HCT116 (cell line): ENCODE measurements at regions not wholly inside any gene's neighbourhood (a gene's known extent, or its start where the extent isn't known, plus 50 kb on each side); places are given as distances from the start of the nearest gene placed in this dataset.

Experiments used
- ATAC-seq: fragments of 200-7000 bp; cut with Tn5 transposase; 2 replicates; pipeline ENCODE4 v1.9.1; 2020; ENCODE audit warnings: mild to moderate bottlenecking, moderate library complexity
- BruUV-seq: library from RNA; stranded (reverse); fragments of 400-500 nt; replicated peaks from 2 replicates; lab custom pipeline; 2021; lab: Mats Ljungman, UMichigan
- CTCF ChIA-PET: fragments of 300-600 bp; sonication (Branson Sonifier 250); formaldehyde crosslinking; loops from one replicate; lab custom pipeline; 2021; ENCODE audit warnings: antibody characterized with exemption; lab: Charles Lee
- POLR2A ChIA-PET: fragments of 300-600, 350-600 bp; sonication (Branson Sonifier 250); formaldehyde crosslinking; loops from one replicate; lab custom pipeline; 2021; ENCODE audit warnings: antibody characterized with exemption; lab: Charles Lee
- RAD21 ChIA-PET, 2 experiments: fragments of 300-600 bp; sonication (Branson Sonifier 250); formaldehyde crosslinking; loops; one replicate each; lab custom pipeline; 2023; ENCODE audit warnings: low total read pairs in 2 of 2; ENCODE audit not compliant: uncharacterized antibody in 2 of 2, unreplicated experiment in 2 of 2, low non-redundant PET in 1 of 2; lab: Charles Lee
- DNase-seq: peaks from one replicate; pipeline ENCODE4 v3.0.0-alpha.2; 2010; ENCODE audit warnings: low read depth, low spot score
- H2AFZ ChIP-seq: fragments of 200-600 bp; shearing (Covaris generic), sonication (generic); 2 replicates; pipeline ENCODE4 v1.6.1; 2017; ENCODE audit warnings: low read depth, mixed run types, mixed read lengths, antibody characterized with exemption, low read length; ENCODE audit not compliant: poor library complexity, severe bottlenecking
- H3K27ac ChIP-seq: 2 replicates; pipeline ENCODE4 v1.5.1; 2012; ENCODE audit warnings: low read depth, low read length
- H3K27me3 ChIP-seq: fragments of 200-600 bp; sonication (generic); 2 replicates; pipeline ENCODE4 v1.6.1; 2016; ENCODE audit warnings: mixed run types, low read length, mixed read lengths; ENCODE audit not compliant: insufficient read depth
- H3K36me3 ChIP-seq, 2 experiments: fragments of 200-500 bp in 1 of 2; fragments of 200-600 bp in 1 of 2; sonication (Bioruptor generic) in 1 of 2; sonication (generic) in 1 of 2; 2 replicates each; pipeline versions ENCODE4 v1.5.1 to v1.6.1; 2014 to 2016; ENCODE audit warnings: low read length in 2 of 2, inconsistent platforms in 1 of 2, mixed read lengths in 1 of 2, mixed run types in 1 of 2; ENCODE audit not compliant: insufficient read depth in 2 of 2, control insufficient read depth in 1 of 2
- H3K4me1 ChIP-seq, 2 experiments: fragments of 200-600 bp in 1 of 2; sonication (generic) in 1 of 2; 2 replicates each; pipeline versions ENCODE4 v1.5.1 to v1.6.1; 2012 to 2017; ENCODE audit warnings: low read length in 2 of 2, inconsistent platforms in 1 of 2, mild to moderate bottlenecking in 1 of 2, mixed read lengths in 1 of 2, mixed run types in 1 of 2, moderate library complexity in 1 of 2; ENCODE audit not compliant: insufficient read depth in 2 of 2, control insufficient read depth in 1 of 2
- H3K4me2 ChIP-seq: fragments of 200-600 bp; sonication (generic); 2 replicates; pipeline ENCODE4 v1.6.1; 2017; ENCODE audit warnings: mixed run types, low read length, mixed read lengths
- H3K4me3 ChIP-seq, 2 experiments: fragments of 200-600 bp in 1 of 2; sonication (generic) in 1 of 2; replicated peaks in 1 of 2; 2 replicates each; pipeline ENCODE4 v1.5.1; 2011 to 2016; ENCODE audit warnings: low read length in 2 of 2, control low read depth in 1 of 2, low read depth in 1 of 2, mild to moderate bottlenecking in 1 of 2, mixed read lengths in 1 of 2, mixed run types in 1 of 2
- H3K79me2 ChIP-seq: fragments of 200-600 bp; sonication (generic); 2 replicates; pipeline ENCODE4 v1.6.1; 2017; ENCODE audit warnings: mild to moderate bottlenecking, mixed run types, low read length, moderate library complexity, mixed read lengths; ENCODE audit not compliant: insufficient read depth
- H3K9ac ChIP-seq: fragments of 200-600 bp; sonication (generic); 2 replicates; pipeline ENCODE4 v1.6.1; 2016; ENCODE audit warnings: low read length, mixed read lengths
- H3K9me2 ChIP-seq: fragments of 200-600 bp; sonication (generic), shearing (Covaris generic); 2 replicates; pipeline ENCODE4 v1.6.1; 2017; ENCODE audit warnings: mixed run types, mild to moderate bottlenecking, moderate library complexity; ENCODE audit not compliant: insufficient read depth
- H3K9me3 ChIP-seq, 2 experiments: fragments of 200-500 bp in 1 of 2; fragments of 200-600 bp in 1 of 2; sonication (Bioruptor generic) in 1 of 2; sonication (generic) in 1 of 2; 2 replicates each; pipeline ENCODE4 v1.6.1; 2014 to 2017; ENCODE audit warnings: low read length in 2 of 2, mixed read lengths in 2 of 2, inconsistent platforms in 1 of 2, low read depth in 1 of 2, mild to moderate bottlenecking in 1 of 2, mixed run types in 1 of 2, moderate library complexity in 1 of 2; ENCODE audit not compliant: control insufficient read depth in 1 of 2, insufficient read depth in 1 of 2
- H4K20me1 ChIP-seq: fragments of 200-600 bp; sonication (generic), shearing (Covaris generic); 2 replicates; pipeline ENCODE4 v1.6.1; 2017; ENCODE audit warnings: mixed run types, mild to moderate bottlenecking, moderate library complexity; ENCODE audit not compliant: insufficient read depth
- ATF3 ChIP-seq: IDR thresholded peaks from 2 replicates; pipeline ENCODE4 v1.6.1; 2012
- CBX3 ChIP-seq: IDR thresholded peaks from 2 replicates; pipeline ENCODE4 v1.6.1; 2012; ENCODE audit warnings: low read depth
- EGR1 ChIP-seq: IDR thresholded peaks from 2 replicates; pipeline ENCODE4 v1.6.1; 2012; ENCODE audit warnings: low read depth
- ELF1 ChIP-seq: IDR thresholded peaks from 2 replicates; pipeline ENCODE4 v1.6.1; 2012; ENCODE audit warnings: low read depth, borderline replicate concordance
- FOSL1 ChIP-seq: IDR thresholded peaks from 2 replicates; pipeline ENCODE4 v1.6.1; 2012; ENCODE audit warnings: low read depth
- JUND ChIP-seq: IDR thresholded peaks from 2 replicates; pipeline ENCODE4 v1.6.1; 2012
- MAX ChIP-seq: IDR thresholded peaks from 2 replicates; pipeline ENCODE4 v1.6.1; 2012
- POLR2A ChIP-seq: IDR thresholded peaks from 2 replicates; pipeline ENCODE4 v1.7.0; 2011; ENCODE audit warnings: borderline replicate concordance; ENCODE audit not compliant: insufficient read depth, insufficient read length; ENCODE audit errors: extremely low read depth
- POLR2AphosphoS5 ChIP-seq: IDR thresholded peaks from 2 replicates; pipeline ENCODE4 v1.6.1; 2011; ENCODE audit warnings: mild to moderate bottlenecking, low read depth, low read length, moderate library complexity
- SP1 ChIP-seq: IDR thresholded peaks from 2 replicates; pipeline ENCODE4 v1.6.1; 2012; ENCODE audit warnings: low read depth
- SRF ChIP-seq: IDR thresholded peaks from 2 replicates; pipeline ENCODE4 v1.6.1; 2012; ENCODE audit warnings: low read depth
- YY1 ChIP-seq: IDR thresholded peaks from 2 replicates; pipeline ENCODE4 v1.6.1; 2011; ENCODE audit warnings: low read length, low read depth, moderate library complexity, mild to moderate bottlenecking; ENCODE audit not compliant: insufficient replicate concordance; ENCODE audit errors: extremely low read depth
- ZBTB33 ChIP-seq: IDR thresholded peaks from 2 replicates; pipeline ENCODE4 v1.6.1; 2011; ENCODE audit warnings: mild to moderate bottlenecking, low read length, moderate library complexity; ENCODE audit not compliant: insufficient replicate concordance; ENCODE audit errors: extremely low read depth
- ZNF274 ChIP-seq: fragments of 200-500 bp; sonication (Bioruptor generic); IDR thresholded peaks from 2 replicates; pipeline ENCODE4 v1.6.1; 2014; ENCODE audit warnings: mild to moderate bottlenecking, low read depth, low read length, inconsistent platforms
- intact Hi-C: fragments of 100-400 bp; cut with micrococcal nuclease; formaldehyde crosslinking; loops from 2 replicates; pipeline ENCODE4 v1.10.0; 2022
- TF ChIP-seq, protein P1 (sequence below), 3 experiments: fragments of 200-600 bp in 1 of 3; sonication (generic) in 1 of 3; IDR thresholded peaks in 2 of 3; conservative IDR thresholded peaks in 1 of 3; 2 replicates each; pipeline ENCODE4 v1.5.1; 2012 to 2017; ENCODE audit warnings: low read depth in 2 of 3, low read length in 2 of 3, antibody characterized with exemption in 1 of 3, borderline replicate concordance in 1 of 3, control low read depth in 1 of 3, mild to moderate bottlenecking in 1 of 3, mixed read lengths in 1 of 3, mixed run types in 1 of 3, moderate library complexity in 1 of 3; ENCODE audit not compliant: insufficient read depth in 1 of 3

GRCh38 chr5:164376843-164377242 is 871.4 kb downstream of the MAT2B start:
- no peak for DNase-seq
- ChIA-PET RAD21 (no interaction called here), POLR2A (no interaction called here), CTCF (no interaction called here)
- Histone ChIP-seq H3K27me3 (no peaks in the 10 kb centered on the region), H3K36me3 (no peaks in the 10 kb centered on the region), H3K9me2 (no peaks in the 10 kb centered on the region), H3K4me2 (no peak overlapping the region), H3K9me3 (peaks cover 0 to 14% of the 10 kb centered on the region in 2 experiments; a peak in 2 of 4 replicates), H4K20me1 (no peaks in the 10 kb centered on the region), H3K4me1 (no peaks in the 10 kb centered on the region), H3K27ac (no peak overlapping the region), H2AFZ (no peak overlapping the region), H3K79me2 (no peaks in the 10 kb centered on the region), H3K9ac (no peak overlapping the region), H3K4me3 (no peak overlapping the region)
- no peak for ATAC-seq
- BruUV-seq, result no TSS peak
- TF ChIP-seq ZNF274 (no peak), POLR2AphosphoS5 (no peak), ELF1 (no peak), SRF (no peak), YY1 (no peak), ATF3 (no peak), FOSL1 (no peak), ZBTB33 (no peak), JUND (no peak), POLR2A (no peak), MAX (no peak), CBX3 (no peak), SP1 (no peak), EGR1 (no peak)
- TF ChIP-seq, protein P1, sequence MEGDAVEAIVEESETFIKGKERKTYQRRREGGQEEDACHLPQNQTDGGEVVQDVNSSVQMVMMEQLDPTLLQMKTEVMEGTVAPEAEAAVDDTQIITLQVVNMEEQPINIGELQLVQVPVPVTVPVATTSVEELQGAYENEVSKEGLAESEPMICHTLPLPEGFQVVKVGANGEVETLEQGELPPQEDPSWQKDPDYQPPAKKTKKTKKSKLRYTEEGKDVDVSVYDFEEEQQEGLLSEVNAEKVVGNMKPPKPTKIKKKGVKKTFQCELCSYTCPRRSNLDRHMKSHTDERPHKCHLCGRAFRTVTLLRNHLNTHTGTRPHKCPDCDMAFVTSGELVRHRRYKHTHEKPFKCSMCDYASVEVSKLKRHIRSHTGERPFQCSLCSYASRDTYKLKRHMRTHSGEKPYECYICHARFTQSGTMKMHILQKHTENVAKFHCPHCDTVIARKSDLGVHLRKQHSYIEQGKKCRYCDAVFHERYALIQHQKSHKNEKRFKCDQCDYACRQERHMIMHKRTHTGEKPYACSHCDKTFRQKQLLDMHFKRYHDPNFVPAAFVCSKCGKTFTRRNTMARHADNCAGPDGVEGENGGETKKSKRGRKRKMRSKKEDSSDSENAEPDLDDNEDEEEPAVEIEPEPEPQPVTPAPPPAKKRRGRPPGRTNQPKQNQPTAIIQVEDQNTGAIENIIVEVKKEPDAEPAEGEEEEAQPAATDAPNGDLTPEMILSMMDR (IDR thresholded peaks at IDR 0.05 in 2 of 3, conservative IDR thresholded peaks at IDR 0.05 in 1 of 3; ENCODE audit: borderline replicate concordance in 1 of 3, insufficient read depth in 1 of 3, low read depth in 2 of 3, low read length in 2 of 3), result no peak
- intact Hi-C loops, result no loop called here
